ENCODE measurements at regions not wholly inside any gene's neighbourhood (a gene's known extent, or its start where the extent isn't known, plus 50 kb on each side); places are given as distances from the start of the nearest gene placed in this dataset.

DNA sequence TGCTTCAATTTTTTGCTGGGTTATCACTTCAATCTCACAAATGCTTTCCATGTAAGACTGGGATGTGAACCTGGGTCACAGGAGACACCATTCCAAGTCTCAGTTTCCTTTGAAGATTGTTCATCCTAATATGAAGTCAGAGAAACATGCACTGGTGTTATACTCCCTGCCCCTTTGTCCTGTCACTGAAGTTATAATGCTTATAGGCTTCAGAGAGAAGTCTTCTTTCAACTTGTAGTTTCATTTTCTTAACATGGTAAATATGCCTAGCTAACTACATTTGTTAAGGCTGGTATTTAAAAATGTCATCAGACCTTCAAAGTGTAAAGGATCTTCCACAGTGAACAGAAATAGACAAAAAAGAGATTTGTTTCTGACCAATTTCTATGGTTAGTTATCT is 1195.9 kb downstream of the MRPL39 start:
- no peak for DNase-seq

- no peak for DNase-seq
Measured at GRCh38 chr21:24403221-24403620, 1204.1 kb downstream of the MRPL39 start.

GRCh38 chr21:24395320-24395923 is 1211.9 kb downstream of the MRPL39 start:
- DNase-seq = no peak

DNA sequence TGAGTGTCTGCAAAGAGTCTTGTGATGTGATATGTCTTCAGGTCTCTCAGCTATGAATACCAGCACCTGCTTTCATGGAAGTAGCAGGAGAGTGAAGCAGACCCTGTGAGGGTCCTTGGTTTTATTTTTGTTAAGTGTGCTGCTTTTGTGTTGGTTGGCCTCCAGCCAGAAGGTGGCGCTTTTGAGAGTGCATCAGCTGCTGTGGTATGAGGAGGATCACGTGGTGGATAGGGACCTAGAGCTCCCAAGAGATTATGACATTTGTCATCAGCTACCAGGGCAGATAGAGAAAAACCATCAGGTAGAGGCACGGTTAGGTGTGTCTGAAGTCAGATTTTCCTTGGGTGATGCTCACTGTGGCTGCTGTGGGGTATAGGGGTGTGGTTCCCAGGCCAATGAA is 1232.1 kb downstream of the MRPL39 start:
- DNase-seq = no peak

DNA sequence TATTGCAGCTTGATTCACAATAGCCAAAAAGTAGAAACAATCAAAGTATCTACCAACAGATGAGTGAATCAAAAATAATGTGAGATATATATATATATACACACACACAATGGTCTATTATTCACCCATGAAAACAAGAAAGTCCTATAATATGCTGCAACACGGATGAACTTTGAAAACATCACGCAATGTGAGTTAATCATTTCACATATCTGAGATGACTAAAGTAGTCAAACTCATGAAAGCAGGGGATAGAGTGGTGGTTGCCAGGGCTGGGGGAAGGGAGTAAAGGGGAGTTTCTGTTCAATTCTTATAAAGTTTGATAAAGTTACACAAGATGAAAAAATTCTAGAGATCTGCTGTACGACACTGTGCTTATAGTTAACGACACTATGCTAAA is 1234.8 kb downstream of the MRPL39 start:
- DNase-seq = no peak

DNA sequence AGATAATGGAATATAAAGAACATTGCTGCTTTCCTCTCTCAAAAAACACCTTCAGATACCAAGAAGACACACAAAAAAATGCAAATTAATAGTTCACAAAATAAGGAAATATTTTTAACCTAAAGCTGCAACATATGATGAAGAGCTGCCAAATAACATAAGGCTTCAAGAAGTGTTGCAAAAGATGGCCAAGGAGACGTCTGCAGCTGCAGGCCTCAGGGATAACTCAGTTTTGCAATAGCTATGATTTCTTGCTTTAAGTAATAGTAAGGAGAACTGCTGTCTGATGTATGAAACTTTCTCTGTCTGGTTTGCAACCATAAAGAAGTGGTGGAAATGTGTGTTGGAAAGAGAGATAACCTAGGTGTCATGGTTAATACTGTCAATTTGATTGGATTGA is 1237.5 kb downstream of the MRPL39 start:
- DNase-seq = no peak

DNA sequence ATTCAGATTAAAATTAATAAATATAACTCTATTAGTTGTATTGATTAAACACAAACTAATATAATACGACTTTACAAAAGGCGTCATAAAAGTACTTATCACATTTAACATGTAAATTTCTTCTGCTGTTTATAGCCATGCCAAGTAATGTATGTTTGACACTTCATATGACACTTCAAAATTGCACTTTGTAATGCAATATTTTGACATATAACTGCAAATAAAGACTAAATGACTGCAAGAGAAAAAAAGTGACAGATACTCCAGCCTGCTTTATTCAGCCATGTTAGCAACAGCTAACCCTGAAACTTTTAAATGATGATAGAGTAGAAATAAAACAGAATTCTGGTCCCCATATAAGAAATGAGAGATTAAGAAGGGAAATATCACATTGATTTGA is 1238.0 kb downstream of the MRPL39 start:
- no peak for DNase-seq

DNA sequence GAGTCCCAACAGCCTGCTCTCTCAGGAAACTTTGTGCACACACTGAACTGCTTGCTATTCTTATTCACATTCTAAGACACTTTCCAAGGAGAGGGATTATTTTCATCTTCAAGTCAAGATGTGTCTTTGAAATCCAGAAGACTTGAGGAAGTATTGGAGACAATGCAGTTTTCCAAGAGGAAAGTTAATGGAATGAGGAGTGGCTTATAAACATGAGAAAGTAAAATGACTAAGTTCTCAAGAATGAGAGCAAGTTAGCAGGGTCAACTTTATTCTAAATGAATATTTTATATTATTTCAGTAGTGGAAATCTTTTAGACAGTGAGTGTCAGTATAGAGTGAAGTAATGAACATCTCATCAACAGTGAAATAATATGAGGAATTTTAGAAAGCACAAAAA is 1239.3 kb downstream of the MRPL39 start:
- DNase-seq = no peak

DNA sequence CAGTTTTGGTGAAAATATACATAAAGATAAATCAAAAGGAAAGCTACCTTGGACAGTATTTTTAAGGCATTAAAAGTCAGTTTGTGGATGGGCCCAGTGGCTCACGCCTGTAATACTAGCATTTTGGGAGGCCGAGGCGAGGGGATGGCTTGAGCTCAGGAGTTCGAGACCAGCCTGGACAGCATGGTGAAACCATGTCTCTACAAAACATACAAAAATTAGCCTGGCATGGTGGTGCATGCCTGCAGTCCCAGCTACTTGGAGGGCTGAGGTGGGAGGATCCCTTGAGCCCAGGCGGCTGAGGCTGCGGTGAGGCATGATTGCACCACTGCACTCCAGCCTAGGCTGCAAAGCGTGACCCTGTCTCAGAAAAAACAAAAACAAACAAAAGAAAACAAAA is 1253.8 kb downstream of the MRPL39 start:
- DNase-seq = no peak

GRCh38 chr21:24339406-24339805 is 1267.9 kb downstream of the MRPL39 start:
- no peak for DNase-seq

- DNase-seq = no peak
Measured at GRCh38 chr21:24336491-24336890, 1270.8 kb downstream of the MRPL39 start.

- DNase-seq = no peak
Measured at GRCh38 chr21:24323536-24323935, 1283.7 kb downstream of the MRPL39 start.

GRCh38 chr21:24316277-24316922 is 1290.9 kb downstream of the MRPL39 start:
- no peak for DNase-seq

- DNase-seq = no peak
Measured at GRCh38 chr21:24310788-24311187, 1296.5 kb downstream of the MRPL39 start.

GRCh38 chr21:24308183-24308582 is 1299.1 kb downstream of the MRPL39 start:
- DNase-seq = no peak

DNA sequence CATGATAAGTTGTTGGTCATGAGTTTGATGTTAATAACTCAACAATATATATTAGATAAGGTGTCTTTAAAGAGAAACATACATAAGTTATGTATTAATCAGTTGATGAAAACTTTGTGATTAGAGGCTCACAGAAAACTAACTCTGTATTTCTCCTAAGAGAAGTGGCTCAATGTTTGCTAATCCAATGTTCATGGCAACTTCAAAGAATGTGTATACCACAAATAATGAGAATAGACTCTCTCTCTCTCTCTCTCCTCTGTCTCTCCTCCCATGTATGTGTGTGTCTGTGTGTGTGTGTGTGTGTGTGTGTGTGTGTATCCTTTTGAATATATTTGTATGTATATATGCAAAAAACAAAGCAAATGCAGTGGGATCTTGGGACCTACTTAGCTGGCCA is 1304.9 kb downstream of the MRPL39 start:
- DNase-seq = no peak

- no peak for DNase-seq
Measured at GRCh38 chr21:24298040-24298439, 1309.2 kb downstream of the MRPL39 start.

DNA sequence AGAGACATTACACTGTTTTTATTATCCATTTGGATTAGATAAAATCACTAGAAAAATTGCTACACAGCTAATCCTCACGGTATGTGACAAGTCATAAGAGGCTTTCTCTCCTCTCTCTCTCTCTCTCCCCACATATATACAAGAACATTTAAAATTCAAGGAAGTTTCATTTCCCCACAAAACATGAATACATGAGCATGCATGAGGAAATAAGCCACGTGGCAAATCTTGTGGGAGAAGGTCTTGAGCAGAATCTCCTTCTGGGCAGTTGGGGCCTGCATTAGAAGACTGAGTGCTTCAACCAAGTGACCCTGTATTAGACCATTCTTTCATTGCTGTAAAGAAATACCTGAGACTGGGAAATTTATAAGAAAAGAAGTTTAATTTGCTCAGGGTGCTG is 1313.1 kb downstream of the MRPL39 start:
- no peak for DNase-seq

DNA sequence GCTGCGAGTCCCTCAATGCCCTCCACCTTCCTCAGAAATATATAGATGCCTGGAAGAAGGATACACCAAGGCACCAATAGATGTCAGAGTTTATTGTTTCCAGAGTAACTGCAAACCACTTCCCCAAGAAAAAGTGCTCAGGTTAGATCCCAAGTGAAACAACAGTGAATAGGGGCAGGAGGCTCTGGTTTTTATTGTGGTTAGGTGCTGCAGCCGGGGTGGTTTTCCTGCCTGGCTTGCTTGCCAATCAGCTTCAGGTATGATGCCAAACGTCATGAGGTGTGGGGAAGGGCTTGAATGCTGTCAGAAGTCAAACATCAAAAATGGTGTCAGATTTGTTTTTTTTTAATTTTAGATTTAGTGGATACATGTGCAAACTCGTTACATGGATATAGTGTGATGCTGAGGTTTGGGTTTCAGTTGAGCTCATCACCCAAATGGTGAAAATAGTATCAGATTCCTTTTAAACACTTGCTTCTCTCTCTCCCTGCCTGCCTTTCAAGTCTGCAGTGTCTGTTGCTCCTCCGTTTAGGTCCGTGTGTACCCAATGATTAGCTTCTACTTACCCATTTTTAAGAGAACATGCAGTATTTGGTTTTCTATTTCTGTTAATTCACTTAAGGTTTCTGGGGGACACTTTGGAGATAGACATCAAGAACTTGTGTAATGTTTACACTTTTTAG is 1317.0 kb downstream of the MRPL39 start:
- no peak for DNase-seq

GRCh38 chr21:24289539-24289938 is 1317.7 kb downstream of the MRPL39 start:
- DNase-seq = no peak

DNA sequence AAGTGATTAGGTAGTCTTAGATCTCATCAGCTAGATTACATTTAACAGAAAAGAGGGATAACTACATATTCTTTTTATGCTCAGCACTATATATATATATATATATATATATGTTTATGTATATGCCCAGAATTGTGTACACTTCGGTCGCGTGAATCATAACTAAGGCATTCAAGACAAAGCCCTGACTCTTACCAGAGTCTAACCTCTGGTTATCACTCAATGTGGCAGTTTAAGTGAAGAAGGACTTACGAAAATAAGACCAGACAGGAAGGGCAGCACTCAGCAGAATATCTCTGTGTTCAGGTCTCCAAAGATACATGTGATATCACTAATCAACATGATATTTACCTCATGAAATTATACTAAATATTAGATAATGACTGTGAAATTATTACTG is 1326.7 kb downstream of the MRPL39 start:
- DNase-seq = no peak

GRCh38 chr21:24278711-24279110 is 1328.6 kb downstream of the MRPL39 start:
- DNase-seq = no peak

DNA sequence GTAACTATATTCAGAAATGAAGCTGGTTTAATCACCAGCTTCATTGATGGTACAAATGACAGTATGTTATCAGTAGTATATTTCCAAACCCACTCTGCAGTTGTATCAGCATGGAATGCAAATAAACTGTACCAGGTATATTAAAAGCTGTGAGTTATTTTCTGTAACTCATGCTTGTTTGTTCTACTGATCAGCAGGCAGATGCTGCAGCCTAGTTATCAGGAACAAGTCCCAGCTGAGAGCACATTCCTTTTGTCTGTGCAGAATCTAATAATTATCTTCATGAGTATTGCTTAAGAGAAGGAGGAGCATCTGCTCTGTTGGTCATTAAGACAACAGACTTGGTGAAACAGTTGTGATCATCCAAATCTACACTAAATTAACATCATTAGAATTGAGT is 1331.1 kb downstream of the MRPL39 start:
- no peak for DNase-seq

All from anterior cingulate cortex (tissue), 58 donors.